ENCODE measurements at regions not wholly inside any gene's neighbourhood (a gene's known extent, or its start where the extent isn't known, plus 50 kb on each side); places are given as distances from the start of the nearest gene placed in this dataset.

DNA sequence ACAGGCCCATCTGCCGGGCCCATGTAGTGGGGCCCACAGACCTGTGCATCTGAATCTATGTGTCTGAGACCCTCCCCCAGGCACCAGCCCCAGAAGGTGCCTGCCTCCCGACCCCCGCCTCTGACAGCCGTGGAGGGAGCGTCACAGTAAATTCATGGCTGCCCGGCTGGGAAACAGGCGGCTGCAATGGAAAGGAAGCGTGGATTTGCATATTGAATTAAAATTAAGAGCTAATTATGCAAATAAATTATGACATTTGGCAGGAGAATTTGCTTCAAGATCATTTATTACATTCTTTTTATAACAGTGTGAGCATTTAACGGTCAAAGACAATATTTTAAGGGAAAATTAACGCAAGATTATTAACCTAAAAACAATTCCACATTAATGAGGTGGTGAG is 92.3 kb downstream of the HIF1AN start:
- TF ChIP-seq, protein P1, sequence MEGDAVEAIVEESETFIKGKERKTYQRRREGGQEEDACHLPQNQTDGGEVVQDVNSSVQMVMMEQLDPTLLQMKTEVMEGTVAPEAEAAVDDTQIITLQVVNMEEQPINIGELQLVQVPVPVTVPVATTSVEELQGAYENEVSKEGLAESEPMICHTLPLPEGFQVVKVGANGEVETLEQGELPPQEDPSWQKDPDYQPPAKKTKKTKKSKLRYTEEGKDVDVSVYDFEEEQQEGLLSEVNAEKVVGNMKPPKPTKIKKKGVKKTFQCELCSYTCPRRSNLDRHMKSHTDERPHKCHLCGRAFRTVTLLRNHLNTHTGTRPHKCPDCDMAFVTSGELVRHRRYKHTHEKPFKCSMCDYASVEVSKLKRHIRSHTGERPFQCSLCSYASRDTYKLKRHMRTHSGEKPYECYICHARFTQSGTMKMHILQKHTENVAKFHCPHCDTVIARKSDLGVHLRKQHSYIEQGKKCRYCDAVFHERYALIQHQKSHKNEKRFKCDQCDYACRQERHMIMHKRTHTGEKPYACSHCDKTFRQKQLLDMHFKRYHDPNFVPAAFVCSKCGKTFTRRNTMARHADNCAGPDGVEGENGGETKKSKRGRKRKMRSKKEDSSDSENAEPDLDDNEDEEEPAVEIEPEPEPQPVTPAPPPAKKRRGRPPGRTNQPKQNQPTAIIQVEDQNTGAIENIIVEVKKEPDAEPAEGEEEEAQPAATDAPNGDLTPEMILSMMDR (conservative IDR thresholded peaks at IDR 0.05; ENCODE audit: low read depth, low read length): no peak
- TF ChIP-seq POLR2A (IDR thresholded peaks at IDR 0.05; ENCODE audit: low read depth, low read length) (no peak), MAFK (IDR thresholded peaks at IDR 0.05; ENCODE audit: low read depth, low read length) (no peak), FOS (IDR thresholded peaks at IDR 0.05; ENCODE audit: low read depth, low read length) (no peak), CEBPB (IDR thresholded peaks at IDR 0.05; ENCODE audit: low read depth, low read length) (no peak)
- TF ChIP-seq, protein P2, sequence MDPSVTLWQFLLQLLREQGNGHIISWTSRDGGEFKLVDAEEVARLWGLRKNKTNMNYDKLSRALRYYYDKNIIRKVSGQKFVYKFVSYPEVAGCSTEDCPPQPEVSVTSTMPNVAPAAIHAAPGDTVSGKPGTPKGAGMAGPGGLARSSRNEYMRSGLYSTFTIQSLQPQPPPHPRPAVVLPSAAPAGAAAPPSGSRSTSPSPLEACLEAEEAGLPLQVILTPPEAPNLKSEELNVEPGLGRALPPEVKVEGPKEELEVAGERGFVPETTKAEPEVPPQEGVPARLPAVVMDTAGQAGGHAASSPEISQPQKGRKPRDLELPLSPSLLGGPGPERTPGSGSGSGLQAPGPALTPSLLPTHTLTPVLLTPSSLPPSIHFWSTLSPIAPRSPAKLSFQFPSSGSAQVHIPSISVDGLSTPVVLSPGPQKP (IDR thresholded peaks at IDR 0.05; ENCODE audit: borderline replicate concordance, low read depth, low read length): no peak
